ENCODE measurements at regions not wholly inside any gene's neighbourhood (a gene's known extent, or its start where the extent isn't known, plus 50 kb on each side); places are given as distances from the start of the nearest gene placed in this dataset.

DNA sequence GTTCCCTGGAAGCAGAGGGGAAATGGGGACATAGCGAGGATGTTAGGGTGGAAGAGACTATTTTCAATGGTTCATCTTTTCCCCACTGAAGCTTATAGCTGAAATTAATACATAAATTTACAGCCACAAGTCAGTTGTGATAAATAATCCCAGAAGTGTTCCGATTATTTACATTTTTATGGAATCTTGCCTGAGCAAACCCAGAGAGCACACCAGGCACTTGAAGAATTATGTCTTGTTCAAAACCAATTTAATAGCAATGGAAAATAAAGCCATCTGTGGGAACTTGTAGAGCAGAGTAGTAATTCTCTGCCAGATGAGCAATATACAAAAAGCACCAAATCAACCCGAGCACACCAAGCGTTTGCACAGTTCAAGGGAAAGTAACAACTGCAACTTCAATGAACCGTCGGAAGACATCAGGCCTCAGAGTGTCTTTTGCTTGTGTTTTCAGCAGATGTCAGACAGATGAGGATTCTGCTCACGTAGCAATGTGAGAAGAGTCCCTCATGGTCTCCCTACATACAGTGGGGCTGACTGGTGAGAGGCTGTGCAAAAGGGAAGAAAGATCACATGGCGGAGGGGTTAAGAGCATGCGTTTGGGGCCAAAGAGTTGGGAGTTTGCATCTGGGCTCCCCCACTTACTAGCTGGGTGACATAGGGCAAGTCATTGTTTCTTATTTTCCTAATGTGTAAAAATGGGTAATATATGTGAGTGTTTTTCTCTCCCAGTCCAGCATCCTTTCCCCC, 148.7 kb upstream of the HS3ST2 start:
- no peak for TF ChIP-seq PBX3 (IDR thresholded peaks at IDR 0.05)
- TF ChIP-seq RAD21 (IDR thresholded peaks at IDR 0.05; ENCODE audit: low read length): no peak
- no peak for TF ChIP-seq YY1 (IDR thresholded peaks at IDR 0.05; ENCODE audit: low read depth)
- TF ChIP-seq FOXJ3 (CRISPR knock-in tag; IDR thresholded peaks at IDR 0.05): no peak
- no peak for TF ChIP-seq MEF2A (IDR thresholded peaks at IDR 0.05; ENCODE audit: borderline replicate concordance, low read depth)
- TF ChIP-seq USF2 (IDR thresholded peaks at IDR 0.05; ENCODE audit: borderline replicate concordance, low read depth, low read length): no peak
- no peak for TF ChIP-seq NFIC (IDR thresholded peaks at IDR 0.05; ENCODE audit: borderline replicate concordance)
- no peak for TF ChIP-seq CTCF (IDR thresholded peaks at IDR 0.05)
- TF ChIP-seq REST (IDR thresholded peaks at IDR 0.05; ENCODE audit: low read depth, low read length): no peak
- no peak for TF ChIP-seq CHD2 (IDR thresholded peaks at IDR 0.05; ENCODE audit: low read length, partially characterized antibody)
- no peak for DNase-seq
- Histone ChIP-seq H3K27me3 (ENCODE audit: insufficient read depth) (peaks cover 12% of the 10 kb centered on the region; the same call in 1 of the 2 replicates), H3K4me3 (ENCODE audit: low read depth in 2 of 2, low read length in 1 of 2) (no peak overlapping the region), H2AFZ (ENCODE audit: low read depth) (no peak overlapping the region), H3K4me1 (ENCODE audit: control insufficient read depth in 1 of 2, insufficient read depth in 2 of 2, low read depth in 1 of 2, low read length in 1 of 2) (peaks cover 0 to 6% of the 10 kb centered on the region in 2 experiments; a peak in 1 of 4 replicates), H3K79me2 (ENCODE audit: insufficient read depth) (no peaks in the 10 kb centered on the region), H3F3A (replicated peaks; ENCODE audit: insufficient read depth) (no peaks in the 10 kb centered on the region), H3K4me2 (no peak overlapping the region), H3K9me3 (no peaks in the 10 kb centered on the region), H3K36me3 (replicated peaks in 1 of 2; ENCODE audit: control insufficient read depth in 1 of 2, insufficient read depth in 2 of 2, low read length in 1 of 2) (no peaks in the 10 kb centered on the region), H4K20me1 (ENCODE audit: insufficient read depth) (no peaks in the 10 kb centered on the region), H3K9me2 (no peaks in the 10 kb centered on the region), H3K27ac (ENCODE audit: low read depth in 2 of 2, low read length in 1 of 2) (no peak overlapping the region), H3K9ac (no peak overlapping the region)
- WGBS (ENCODE audit: low lambda C conversion rate): 54% methylated on average over 9 of the region's 9 CpGs
- CTCF ChIA-PET: no interaction called here
- POLR2A ChIA-PET: no interaction called here

Measured in SK-N-SH (cell line).